ENCODE measurements at regions not wholly inside any gene's neighbourhood (a gene's known extent, or its start where the extent isn't known, plus 50 kb on each side); places are given as distances from the start of the nearest gene placed in this dataset.

- TF ChIP-seq POLR2AphosphoS5 (IDR thresholded peaks at IDR 0.05; ENCODE audit: borderline replicate concordance, low read depth, low read length): no peak
- no peak for TF ChIP-seq EZH2 (IDR thresholded peaks at IDR 0.05)
- no peak for TF ChIP-seq FOXP2 (optimal IDR thresholded peaks at IDR 0.05; ENCODE audit: control extremely low read depth, extremely low read length, insufficient read depth)
Measured at GRCh38 chr3:153753035-153753434, 368.2 kb upstream of the ARHGEF26 start.

Data from SK-N-MC (cell line).